Non-pigmented ciliary epithelial cell (primary cell): ENCODE measurements at regions not wholly inside any gene's neighbourhood (a gene's known extent, or its start where the extent isn't known, plus 50 kb on each side); places are given as distances from the start of the nearest gene placed in this dataset.
"Not testable (repeated sequence)": the region's sequence is repeated elsewhere in the genome, so short reads cannot be mapped to it uniquely, and the experiment has no call there.

Source experiments
- DNase-seq: peaks from one replicate; pipeline ENCODE4 v3.0.0-alpha.2; 2010; ENCODE audit warnings: low read depth

GRCh38 chr20:22529150-22530019 is 55.0 kb downstream of the FOXA2 start:
- DNase-seq = no peak

DNA sequence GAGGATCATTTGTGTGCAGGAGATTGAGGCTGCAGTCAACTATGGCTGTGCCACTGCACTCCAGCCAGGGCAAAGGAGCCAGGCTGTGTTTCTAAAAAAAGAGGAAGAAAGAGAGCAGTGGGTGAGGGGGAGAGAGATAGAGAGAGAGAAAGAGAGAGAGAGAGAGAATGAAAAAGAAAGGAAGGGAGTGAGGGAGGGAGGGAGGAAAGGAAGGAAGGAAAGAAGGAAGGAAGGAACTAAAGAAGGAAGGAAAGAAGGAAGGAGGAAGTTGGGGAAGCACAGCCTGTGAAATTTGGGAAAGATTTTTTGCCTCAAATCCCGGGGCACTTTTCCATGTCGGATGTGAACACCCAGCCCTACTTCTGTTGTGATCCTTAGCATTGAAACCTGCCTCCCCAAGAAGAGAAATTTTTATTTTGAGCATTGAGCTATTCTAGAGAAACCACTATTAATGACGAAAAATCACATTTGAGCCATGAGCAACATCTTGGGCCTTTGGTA is 57.8 kb downstream of the FOXA2 start:
- DNase-seq = no peak

GRCh38 chr20:22525821-22526220 is 58.6 kb downstream of the FOXA2 start:
- DNase-seq = no peak

DNA sequence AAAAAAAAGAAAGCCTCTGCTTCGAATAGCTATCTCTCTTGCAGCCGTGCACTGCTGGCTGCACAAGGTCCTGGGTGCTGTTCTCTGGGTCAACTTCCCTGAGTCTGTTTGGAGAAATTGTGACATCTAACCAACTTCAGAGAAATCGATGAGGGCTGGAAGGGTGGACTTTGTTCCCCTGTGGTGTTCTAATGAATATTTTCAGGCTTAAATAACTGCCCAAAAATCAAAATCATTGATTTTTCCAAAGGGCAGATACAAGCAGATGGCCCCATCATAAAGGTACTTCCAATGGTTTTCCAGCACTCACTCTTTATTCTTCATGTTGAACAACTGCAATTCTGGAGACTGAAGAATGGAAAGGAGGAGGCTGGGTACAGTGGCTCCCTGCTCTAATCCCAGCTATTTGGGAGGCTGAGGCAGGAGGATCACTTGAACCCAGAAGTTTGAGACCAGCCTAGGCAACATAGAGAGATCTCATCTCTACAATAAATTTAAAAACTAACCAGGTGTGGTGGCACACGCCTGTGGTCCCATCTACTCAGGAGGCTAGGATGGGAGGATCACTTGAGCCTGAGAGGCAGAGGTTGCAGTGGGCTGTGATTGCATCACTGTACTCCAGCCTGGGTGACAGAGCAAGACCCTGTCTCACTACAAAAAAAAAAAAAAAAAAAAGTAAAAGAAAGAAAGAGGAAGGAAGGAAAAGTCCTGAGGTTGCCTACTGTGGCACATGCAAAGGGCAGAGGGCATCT is 59.1 kb downstream of the FOXA2 start:
- DNase-seq = no peak

GRCh38 chr20:22524393-22525015 is 59.9 kb downstream of the FOXA2 start:
- DNase-seq = no peak

DNA sequence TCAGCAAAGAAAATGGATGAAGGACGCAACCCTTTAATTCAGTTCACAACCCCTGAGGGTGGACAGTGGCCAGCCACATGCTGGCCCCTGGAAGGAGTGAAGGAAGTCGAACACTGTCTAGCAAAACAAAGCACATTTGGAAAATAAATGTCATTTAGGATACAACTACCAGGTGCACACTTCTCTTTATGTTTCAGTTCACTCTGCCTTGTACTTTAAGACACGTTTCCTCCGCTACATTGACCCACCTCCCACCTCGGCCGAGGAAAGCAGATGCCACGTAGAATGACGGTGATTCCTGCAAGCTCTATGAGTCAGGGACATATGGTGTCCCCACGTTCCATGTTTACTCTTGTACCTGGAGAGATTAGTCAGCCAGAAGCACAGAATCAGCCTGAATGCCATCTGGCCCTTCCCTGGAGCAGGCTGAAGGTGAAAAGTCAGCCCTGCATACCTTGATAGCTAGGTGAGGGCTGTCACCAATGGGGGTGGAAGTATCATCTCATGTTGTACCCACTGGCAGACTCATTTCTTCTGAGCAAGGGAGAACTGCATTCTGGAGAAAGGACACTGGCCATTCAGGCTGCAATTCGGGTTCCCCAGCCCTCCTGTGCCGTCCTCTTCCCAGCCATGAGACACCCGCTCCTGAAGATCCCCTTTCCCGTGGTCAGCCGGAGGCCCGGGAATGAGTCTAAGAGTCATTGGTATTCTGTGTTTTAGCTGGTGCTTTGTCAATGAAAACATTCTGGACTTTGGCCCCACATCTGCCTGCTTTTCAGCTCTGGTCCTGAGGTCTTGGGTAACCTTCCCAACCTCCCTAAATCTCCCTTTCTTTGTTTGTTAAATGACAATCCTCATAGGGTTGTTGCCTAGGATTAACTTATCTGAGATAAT is 60.6 kb downstream of the FOXA2 start:
- no peak for DNase-seq

DNA sequence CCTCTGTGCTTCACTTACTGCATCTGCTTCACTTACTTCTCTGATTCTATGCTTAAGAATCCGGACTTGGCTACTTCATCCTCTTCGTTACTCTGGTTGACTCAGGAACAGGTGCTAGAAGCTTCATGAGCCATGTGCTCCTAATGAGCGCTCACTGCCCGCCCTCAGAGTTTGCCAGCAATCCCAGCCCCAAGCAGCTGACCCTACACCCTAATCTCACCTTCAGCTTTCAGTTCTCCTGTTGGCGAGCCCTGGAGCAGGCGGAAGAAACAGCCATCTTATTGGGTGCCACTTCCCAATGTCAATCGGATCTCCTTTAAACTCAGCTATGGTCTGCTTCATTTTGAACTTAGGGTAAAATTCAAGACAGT is 61.3 kb downstream of the FOXA2 start:
- no peak for DNase-seq

- DNase-seq = no peak
These were observed 61.7 kb downstream of the FOXA2 start for GRCh38 chr20:22522701-22523100.

DNA sequence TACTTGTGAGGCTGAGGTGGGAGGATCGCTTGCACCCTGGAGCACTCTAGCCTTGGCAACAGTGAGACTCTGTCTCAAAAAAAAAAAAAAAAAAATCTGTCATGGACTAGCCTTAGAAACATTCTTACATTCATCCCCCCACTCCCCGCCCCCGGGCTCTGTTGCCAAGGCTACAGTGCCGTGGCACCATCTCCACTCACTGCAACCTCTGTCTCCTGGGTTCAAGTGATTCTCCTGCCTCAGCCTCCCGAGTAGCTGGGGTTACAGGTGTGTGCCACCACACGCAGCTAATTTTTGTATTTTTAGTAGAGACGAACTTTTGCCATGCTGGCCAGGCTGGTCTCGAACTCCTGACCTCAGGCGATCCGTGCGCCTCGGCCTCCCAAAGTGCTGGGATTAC is 62.4 kb downstream of the FOXA2 start:
- not testable (repeated sequence) for DNase-seq

DNA sequence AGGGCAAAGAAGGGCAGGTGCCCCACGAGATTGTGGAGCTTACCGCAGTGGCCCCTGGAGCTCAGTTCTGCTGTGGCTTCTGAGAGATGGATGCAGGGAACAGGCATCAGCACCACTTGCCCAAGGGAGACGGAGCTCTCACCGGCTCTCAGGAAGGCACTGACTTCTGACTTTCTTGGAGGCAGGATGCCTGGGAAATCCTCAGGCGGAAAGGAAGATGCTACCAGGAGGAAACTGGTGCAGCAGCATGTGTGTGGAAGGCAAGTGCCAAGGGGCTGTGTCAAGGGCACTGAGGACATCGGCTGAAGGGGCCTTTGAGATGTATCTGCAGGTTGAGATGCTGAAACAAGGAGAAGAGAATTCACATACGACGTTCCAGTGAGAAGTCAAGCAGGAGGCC is 64.0 kb downstream of the FOXA2 start:
- DNase-seq = no peak

DNA sequence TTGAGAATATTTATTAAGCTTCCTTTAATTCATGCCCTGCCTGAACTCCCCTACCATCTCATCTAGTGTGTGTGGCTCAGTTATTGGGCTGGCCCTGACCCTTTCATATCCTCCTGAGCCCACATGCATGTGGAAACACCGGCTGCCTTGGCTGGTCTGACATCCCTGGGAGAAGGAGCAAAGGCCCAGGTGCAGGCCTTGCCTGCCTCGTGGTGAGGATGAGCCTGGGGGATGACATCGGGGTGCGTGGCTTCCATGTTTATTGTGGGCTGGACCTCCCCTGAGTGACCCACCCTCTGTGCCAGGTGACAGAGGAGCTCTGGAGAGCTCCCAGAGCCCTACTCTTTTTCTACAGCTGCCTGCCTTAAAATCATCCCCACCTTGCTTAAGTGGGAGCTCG is 69.1 kb downstream of the FOXA2 start:
- DNase-seq = no peak

DNA sequence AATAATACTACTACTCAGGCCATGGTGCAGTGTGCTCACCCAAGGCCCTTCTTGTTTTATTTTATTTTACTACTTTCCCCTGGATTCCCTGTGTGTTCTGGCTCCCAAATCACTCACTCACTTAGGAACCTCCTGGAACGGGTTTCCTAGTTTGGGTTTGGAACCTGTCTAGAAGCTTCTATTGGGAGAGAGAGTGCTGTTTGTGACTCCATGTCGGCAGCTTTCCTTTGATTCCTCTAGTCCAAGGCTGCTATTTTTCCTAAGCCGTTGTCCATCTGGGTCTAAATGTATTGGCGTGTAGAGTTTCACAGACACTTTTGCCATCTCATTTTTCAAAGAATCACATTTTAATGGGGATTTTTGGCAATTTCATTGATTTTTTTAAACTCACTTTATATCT is 70.8 kb downstream of the FOXA2 start:
- DNase-seq = no peak

DNA sequence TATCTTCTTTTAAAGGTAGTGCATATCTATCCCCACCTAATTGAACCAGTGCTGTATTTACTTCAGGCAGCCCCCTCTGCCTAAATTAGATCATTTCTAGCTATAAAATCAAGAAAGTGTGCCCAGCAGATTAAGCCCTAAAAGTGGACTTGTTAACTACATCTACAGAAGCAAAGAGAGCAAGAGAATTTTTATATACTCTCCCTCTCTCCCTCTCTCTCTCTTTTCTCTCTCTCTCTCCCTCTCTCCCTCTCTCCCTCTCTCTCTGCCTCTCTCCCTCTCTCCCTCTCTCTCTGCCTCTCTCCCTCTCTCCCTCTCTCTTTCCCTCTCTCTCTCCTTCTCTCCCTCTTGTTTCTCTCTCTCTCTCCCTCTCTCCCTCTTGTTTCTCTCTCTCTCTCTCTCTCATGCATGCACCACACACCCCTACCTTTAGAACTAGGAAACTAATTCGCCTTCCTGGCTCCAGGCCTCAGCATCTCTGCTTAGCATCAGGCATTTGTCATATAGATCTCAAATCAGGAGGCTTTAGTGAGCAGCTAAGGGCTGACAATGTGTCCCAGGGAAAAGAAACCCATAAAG is 71.4 kb downstream of the FOXA2 start:
- DNase-seq = no peak

DNA sequence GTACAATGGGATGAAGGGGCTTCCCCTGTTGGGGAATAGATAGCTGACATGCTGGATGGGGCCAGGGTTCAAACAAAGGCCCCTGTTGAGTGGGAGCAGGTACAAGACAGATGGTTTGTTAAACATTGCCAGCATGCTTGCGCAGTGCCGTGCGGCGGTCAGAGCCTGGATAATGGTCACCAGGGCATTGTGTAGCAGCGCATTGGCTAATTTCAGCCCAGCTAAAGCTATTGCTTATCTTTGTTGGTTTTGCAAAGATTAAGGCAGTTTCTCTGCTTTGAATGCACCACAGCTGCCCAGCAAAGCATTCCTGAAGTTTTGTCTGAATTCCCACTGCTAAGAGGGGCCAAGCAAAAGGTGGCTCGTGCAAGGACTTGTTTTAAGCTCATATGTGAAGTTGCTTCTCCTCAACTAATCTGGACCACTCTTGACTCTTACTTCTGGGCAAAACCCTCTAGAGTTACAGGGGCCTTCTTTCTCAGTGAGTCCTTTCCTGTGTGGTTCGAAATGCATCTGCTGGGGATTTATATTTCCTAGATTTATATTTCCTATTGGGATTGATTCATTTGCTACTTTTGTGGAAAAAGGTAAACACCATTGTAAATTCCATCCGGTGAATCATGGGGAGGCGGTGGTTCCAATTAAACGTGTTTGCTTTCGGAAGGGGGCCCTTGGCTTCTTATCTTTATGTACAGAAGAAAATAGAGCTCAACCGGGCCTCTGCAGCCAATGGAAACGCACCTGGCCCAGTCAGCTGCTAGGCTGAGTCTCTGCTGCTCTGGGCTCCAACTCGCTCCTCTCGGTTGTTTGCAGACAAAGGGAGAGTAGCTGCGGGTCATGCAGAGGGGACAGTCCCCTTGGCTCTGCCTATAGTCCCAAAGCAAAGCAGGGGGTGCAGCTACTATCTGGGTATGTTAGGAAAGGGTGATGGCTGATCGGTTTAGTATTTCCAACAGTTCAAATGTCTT is 72.1 kb downstream of the FOXA2 start:
- no peak for DNase-seq

- DNase-seq = no peak
These were observed 74.6 kb downstream of the FOXA2 start for GRCh38 chr20:22509843-22510147.

DNA sequence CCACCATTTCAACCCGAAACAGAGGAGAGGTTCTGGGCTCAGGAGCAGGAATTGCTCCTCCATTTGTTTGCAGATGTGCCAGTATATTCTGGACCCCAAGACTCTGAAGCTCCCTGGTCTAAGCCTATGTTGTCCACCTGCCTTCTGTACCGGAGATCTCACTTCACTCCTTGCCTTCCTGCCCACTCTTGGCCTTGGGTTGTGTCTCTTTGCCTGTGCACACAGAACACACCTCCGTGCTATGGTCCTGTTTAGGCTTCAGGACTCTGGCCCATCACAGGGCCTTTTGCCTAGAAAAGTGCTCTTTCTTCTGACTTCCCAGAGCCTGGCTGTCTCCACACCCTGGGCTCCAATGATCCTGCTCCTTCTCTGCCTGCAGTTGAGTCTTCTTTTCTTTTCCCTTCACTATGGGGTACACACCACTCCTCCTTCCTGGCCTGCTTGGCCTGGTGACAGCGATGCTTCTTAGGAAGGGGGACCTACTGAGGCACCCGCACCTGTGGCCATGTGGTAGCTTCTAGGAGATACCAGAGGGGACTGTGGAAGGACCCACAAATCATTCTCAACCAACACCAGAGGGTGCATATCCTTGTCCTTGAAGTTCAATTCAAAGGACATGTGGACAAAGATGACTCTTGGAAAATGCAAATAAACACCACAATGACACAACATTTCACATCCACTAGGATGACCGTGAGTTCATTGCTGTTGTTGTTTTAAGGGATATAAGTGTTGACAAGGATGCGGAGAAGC is 75.1 kb downstream of the FOXA2 start:
- DNase-seq = no peak

DNA sequence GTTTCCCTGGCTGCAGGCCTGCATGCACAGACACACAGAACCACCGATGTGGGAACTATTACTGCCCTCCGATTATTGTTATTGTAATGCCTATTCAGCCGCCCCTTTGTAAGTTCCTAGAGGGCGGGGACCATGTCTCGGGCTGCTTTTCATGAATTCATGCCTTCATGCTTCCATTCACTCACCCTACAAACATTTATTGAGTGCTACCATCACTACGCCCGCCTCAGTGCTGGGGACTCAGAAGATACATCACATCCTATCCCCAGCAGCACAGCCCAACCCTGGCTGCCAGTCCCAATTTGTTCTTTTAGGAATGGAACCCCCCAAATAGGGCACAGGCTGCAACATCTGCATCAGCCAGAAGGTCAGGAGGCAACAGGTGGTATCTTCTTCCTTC is 75.9 kb downstream of the FOXA2 start:
- no peak for DNase-seq

DNA sequence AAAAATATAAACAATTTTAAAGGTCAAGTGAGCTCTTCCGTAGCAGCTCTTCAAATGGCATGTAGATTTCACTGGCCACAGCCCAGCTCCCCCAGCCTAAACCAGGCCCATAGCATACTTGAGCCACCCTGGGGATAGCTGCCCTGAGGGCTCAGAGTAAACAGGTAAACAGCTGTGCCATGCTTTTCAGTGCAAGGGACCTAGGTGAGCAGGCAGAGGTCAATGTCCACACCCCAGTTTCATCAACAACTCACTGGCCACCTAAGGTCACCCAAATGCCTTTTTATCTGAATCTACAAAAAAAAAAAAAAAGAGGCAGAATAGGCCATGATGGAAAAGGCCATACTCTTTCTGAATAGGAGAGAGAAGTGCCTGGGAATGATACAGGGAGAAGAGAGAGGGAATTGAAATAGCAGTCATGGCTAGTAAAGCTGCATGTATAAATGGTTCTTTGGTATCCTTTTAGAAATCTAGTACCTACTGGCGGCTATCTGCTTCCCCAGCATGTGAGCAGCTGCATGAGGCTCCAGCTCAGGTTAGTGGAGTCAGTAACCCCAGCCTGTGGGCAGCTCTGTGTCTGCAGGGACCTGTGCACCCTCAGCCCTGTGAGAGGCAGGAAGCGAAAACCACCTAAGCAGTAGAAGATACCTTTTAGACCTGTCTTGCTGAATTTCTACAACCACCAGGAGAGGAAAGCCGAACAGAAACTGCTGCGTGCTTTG is 77.0 kb downstream of the FOXA2 start:
- no peak for DNase-seq

GRCh38 chr20:22506827-22507226 is 77.5 kb downstream of the FOXA2 start:
- no peak for DNase-seq
